BLaER1 (cell line): ENCODE measurements at regions not wholly inside any gene's neighbourhood (a gene's known extent, or its start where the extent isn't known, plus 50 kb on each side); places are given as distances from the start of the nearest gene placed in this dataset.

Experiments used
- H3K27ac ChIP-seq: shearing (Covaris generic); formaldehyde crosslinking; 2 replicates; pipeline ENCODE4 v1.8.1; 2022
- H3K27me3 ChIP-seq: shearing (Covaris generic); formaldehyde crosslinking; 2 replicates; pipeline ENCODE4 v1.8.1; 2022
- H3K36me3 ChIP-seq: shearing (Covaris generic); formaldehyde crosslinking; 2 replicates; pipeline ENCODE4 v1.8.1; 2022
- H3K4me1 ChIP-seq: shearing (Covaris generic); formaldehyde crosslinking; 2 replicates; pipeline ENCODE4 v1.8.1; 2022
- H3K4me2 ChIP-seq: shearing (Covaris generic); formaldehyde crosslinking; 2 replicates; pipeline ENCODE4 v1.8.1; 2022
- H3K4me3 ChIP-seq: shearing (Covaris generic); formaldehyde crosslinking; 2 replicates; pipeline ENCODE4 v1.8.1; 2022
- H3K9ac ChIP-seq: shearing (Covaris generic); formaldehyde crosslinking; 2 replicates; pipeline ENCODE4 v1.8.1; 2022
- H3K9me3 ChIP-seq: shearing (Covaris generic); formaldehyde crosslinking; 2 replicates; pipeline ENCODE4 v1.8.1; 2022
- H4K20me1 ChIP-seq: shearing (Covaris generic); formaldehyde crosslinking; 2 replicates; pipeline ENCODE4 v1.8.1; 2022
- Cebpa-rat ChIP-seq: shearing (Covaris generic); IDR thresholded peaks from 2 replicates; pipeline ENCODE4 v1.8.1; 2022

GRCh38 chr17:36777118-36777517 is 160.2 kb upstream of the LHX1 start:
- Histone ChIP-seq H3K9me3 (no peaks in the 10 kb centered on the region), H3K4me1 (no peaks in the 10 kb centered on the region), H3K36me3 (no peaks in the 10 kb centered on the region), H4K20me1 (peaks cover 7% of the 10 kb centered on the region; the same call in 1 of the 2 replicates), H3K27me3 (no peaks in the 10 kb centered on the region), H3K27ac (no peak overlapping the region), H3K4me2 (no peak overlapping the region), H3K4me3 (no peak overlapping the region), H3K9ac (no peak overlapping the region)
- TF ChIP-seq Cebpa-rat: no peak

- H3K27ac ChIP-seq: no peak overlapping the region
- H3K27me3 ChIP-seq: no peaks in the 10 kb centered on the region
- TF ChIP-seq Cebpa-rat: no peak
- H3K9me3 ChIP-seq: no peaks in the 10 kb centered on the region
- no peak overlapping the region for H3K4me2 ChIP-seq
- H3K4me1 ChIP-seq: no peaks in the 10 kb centered on the region
- H3K36me3 ChIP-seq: no peaks in the 10 kb centered on the region
- no peak overlapping the region for H3K9ac ChIP-seq
- H4K20me1 ChIP-seq: peaks cover 7% of the 10 kb centered on the region; the same call in 1 of the 2 replicates
- H3K4me3 ChIP-seq: no peak overlapping the region
Observed at GRCh38 chr17:36778448-36778847, 158.8 kb upstream of the LHX1 start.

GRCh38 chr17:36779550-36779949 is 157.7 kb upstream of the LHX1 start:
- no peak for TF ChIP-seq Cebpa-rat
- no peaks in the 10 kb centered on the region for H3K27me3 ChIP-seq
- H3K4me3 ChIP-seq: no peak overlapping the region
- H3K9ac ChIP-seq: no peak overlapping the region
- H3K9me3 ChIP-seq: no peaks in the 10 kb centered on the region
- H3K4me1 ChIP-seq: no peaks in the 10 kb centered on the region
- H3K36me3 ChIP-seq: no peaks in the 10 kb centered on the region
- peaks cover 7% of the 10 kb centered on the region; the same call in 1 of the 2 replicates for H4K20me1 ChIP-seq
- no peak overlapping the region for H3K4me2 ChIP-seq
- no peak overlapping the region for H3K27ac ChIP-seq

- Histone ChIP-seq H3K9me3 (no peaks in the 10 kb centered on the region), H3K4me1 (no peaks in the 10 kb centered on the region), H3K36me3 (no peaks in the 10 kb centered on the region), H3K4me3 (no peak overlapping the region), H3K27ac (no peak overlapping the region), H3K4me2 (no peak overlapping the region), H4K20me1 (no peaks in the 10 kb centered on the region), H3K9ac (no peak overlapping the region), H3K27me3 (no peaks in the 10 kb centered on the region)
- no peak for TF ChIP-seq Cebpa-rat
Observed at GRCh38 chr17:36784633-36785032, 152.6 kb upstream of the LHX1 start.

- Histone ChIP-seq H3K27ac (no peak overlapping the region), H3K4me3 (no peak overlapping the region), H4K20me1 (no peaks in the 10 kb centered on the region), H3K4me1 (no peaks in the 10 kb centered on the region), H3K36me3 (no peaks in the 10 kb centered on the region), H3K9ac (no peak overlapping the region), H3K27me3 (no peaks in the 10 kb centered on the region), H3K4me2 (no peak overlapping the region), H3K9me3 (no peaks in the 10 kb centered on the region)
- TF ChIP-seq Cebpa-rat: no peak
Observed at GRCh38 chr17:36786867-36787266, 150.4 kb upstream of the LHX1 start.

GRCh38 chr17:36791150-36791941 is 145.9 kb upstream of the LHX1 start:
- TF ChIP-seq Cebpa-rat: no peak
- Histone ChIP-seq H3K4me2 (no peak overlapping the region), H3K36me3 (no peaks in the 10 kb centered on the region), H3K4me1 (no peaks in the 10 kb centered on the region), H4K20me1 (no peaks in the 10 kb centered on the region), H3K4me3 (no peak overlapping the region), H3K27me3 (no peaks in the 10 kb centered on the region), H3K9me3 (no peaks in the 10 kb centered on the region), H3K27ac (no peak overlapping the region), H3K9ac (no peak overlapping the region)

GRCh38 chr17:36791942-36792475 is 145.3 kb upstream of the LHX1 start:
- TF ChIP-seq Cebpa-rat: no peak
- H3K4me2 ChIP-seq: no peak overlapping the region
- H3K36me3 ChIP-seq: no peaks in the 10 kb centered on the region
- no peak overlapping the region for H3K4me3 ChIP-seq
- H3K4me1 ChIP-seq: no peaks in the 10 kb centered on the region
- no peaks in the 10 kb centered on the region for H4K20me1 ChIP-seq
- H3K9me3 ChIP-seq: no peaks in the 10 kb centered on the region
- no peak overlapping the region for H3K27ac ChIP-seq
- H3K9ac ChIP-seq: no peak overlapping the region
- no peaks in the 10 kb centered on the region for H3K27me3 ChIP-seq

- TF ChIP-seq Cebpa-rat: no peak
- no peaks in the 10 kb centered on the region for H3K36me3 ChIP-seq
- H3K4me2 ChIP-seq: no peak overlapping the region
Observed at GRCh38 chr17:36792849-36793248, 144.4 kb upstream of the LHX1 start.

GRCh38 chr17:36793976-36794375 is 143.3 kb upstream of the LHX1 start:
- no peak overlapping the region for H3K4me3 ChIP-seq
- no peaks in the 10 kb centered on the region for H3K9me3 ChIP-seq
- no peaks in the 10 kb centered on the region for H3K36me3 ChIP-seq
- H3K9ac ChIP-seq: no peak overlapping the region
- no peaks in the 10 kb centered on the region for H3K27me3 ChIP-seq
- no peak overlapping the region for H3K27ac ChIP-seq
- H3K4me1 ChIP-seq: no peaks in the 10 kb centered on the region
- no peak overlapping the region for H3K4me2 ChIP-seq
- no peak for TF ChIP-seq Cebpa-rat
- H4K20me1 ChIP-seq: no peaks in the 10 kb centered on the region

More at GRCh38 chr17:36792849-36793248, 144.4 kb upstream of the LHX1 start:
- Histone ChIP-seq H3K4me1 (no peaks in the 10 kb centered on the region), H3K9ac (no peak overlapping the region), H4K20me1 (no peaks in the 10 kb centered on the region), H3K27ac (no peak overlapping the region), H3K9me3 (no peaks in the 10 kb centered on the region), H3K4me3 (no peak overlapping the region), H3K27me3 (no peaks in the 10 kb centered on the region)

- H3K9ac ChIP-seq: no peak overlapping the region
- no peak overlapping the region for H3K4me2 ChIP-seq
Observed at GRCh38 chr17:36807496-36808179, 129.6 kb upstream of the LHX1 start.

More at GRCh38 chr17:36807496-36808179, 129.6 kb upstream of the LHX1 start:
- Histone ChIP-seq H4K20me1 (no peaks in the 10 kb centered on the region), H3K4me3 (no peak overlapping the region), H3K36me3 (no peaks in the 10 kb centered on the region), H3K9me3 (no peaks in the 10 kb centered on the region), H3K27me3 (no peaks in the 10 kb centered on the region), H3K4me1 (peaks cover 8% of the 10 kb centered on the region), H3K27ac (no peak overlapping the region)
- TF ChIP-seq Cebpa-rat: no peak
